Peyer's patch (tissue), 4 donors: ENCODE measurements at regions not wholly inside any gene's neighbourhood (a gene's known extent, or its start where the extent isn't known, plus 50 kb on each side); places are given as distances from the start of the nearest gene placed in this dataset.

Experiments
- CTCF ChIP-seq, 6 experiments: fragments of 450-650 bp in 4 of 6; fragments of 200-600 bp in 2 of 6; sonication (generic) in 1 of 6; IDR thresholded peaks; one replicate each; pipeline ENCODE4 v1.5.1; 2017 to 2019; ENCODE audit warnings: antibody characterized with exemption in 6 of 6, mild to moderate bottlenecking in 3 of 6, moderate library complexity in 1 of 6
- POLR2A ChIP-seq, 2 donors: fragments of 450-650 bp; IDR thresholded peaks; one replicate each; pipeline ENCODE4 v1.5.1; 2017; ENCODE audit warnings: antibody characterized with exemption in 2 of 2, mild to moderate bottlenecking in 2 of 2, moderate library complexity in 2 of 2

DNA sequence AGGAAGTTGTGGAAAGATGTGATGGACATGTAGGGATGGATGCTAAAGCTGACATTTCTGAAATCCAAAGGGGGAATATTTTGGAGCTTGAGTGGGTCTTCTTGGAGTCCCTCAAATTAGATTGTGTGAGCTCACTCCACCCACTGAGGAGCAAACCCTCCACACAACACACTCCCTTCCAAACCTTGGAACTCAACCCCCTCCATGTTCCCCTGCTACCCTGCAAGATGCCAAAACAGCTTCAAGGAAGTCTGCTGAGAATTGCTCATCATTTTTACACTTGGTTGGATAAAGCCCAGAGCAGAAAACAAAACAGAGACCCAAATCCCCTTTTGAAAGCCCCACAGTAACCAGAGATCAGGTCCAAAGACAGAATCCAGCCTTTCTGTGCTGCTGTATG, 103.3 kb upstream of the ERCC4 start:
- no peak for TF ChIP-seq CTCF (IDR thresholded peaks at IDR 0.05)
- TF ChIP-seq POLR2A (IDR thresholded peaks at IDR 0.05), result no peak
